GM18868 (cell line): ENCODE measurements at regions not wholly inside any gene's neighbourhood (a gene's known extent, or its start where the extent isn't known, plus 50 kb on each side); places are given as distances from the start of the nearest gene placed in this dataset.
"Not testable (repeated sequence)": the region's sequence is repeated elsewhere in the genome, so short reads cannot be mapped to it uniquely, and the experiment has no call there.

Experiments used
- ATAC-seq: cut with Tn5 transposase; IDR thresholded peaks from one replicate; pipeline ENCODE4 v1.9.1; 2021; ENCODE audit warnings: mild to moderate bottlenecking, moderate library complexity; ENCODE audit not compliant: unreplicated experiment

DNA sequence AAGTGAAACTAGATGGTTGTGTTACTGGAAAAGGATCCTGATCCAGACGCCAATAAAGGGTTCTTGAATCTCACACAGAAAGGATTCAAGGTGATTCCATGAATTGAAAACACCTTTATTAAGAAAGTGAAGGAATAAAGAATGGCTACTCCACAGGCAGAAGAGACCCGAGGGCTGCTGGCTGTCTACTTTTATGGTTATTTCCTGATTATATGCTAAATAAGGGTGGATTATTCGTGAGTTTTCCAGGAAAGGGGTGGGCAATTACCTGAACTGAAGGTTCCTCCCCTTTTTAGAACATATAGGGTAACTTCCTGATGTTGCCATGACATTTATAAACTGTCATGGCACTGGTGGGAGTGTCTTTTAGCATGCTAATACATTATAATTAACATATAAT, 50.9 kb upstream of the WARS2 start:
- no peak for ATAC-seq

DNA sequence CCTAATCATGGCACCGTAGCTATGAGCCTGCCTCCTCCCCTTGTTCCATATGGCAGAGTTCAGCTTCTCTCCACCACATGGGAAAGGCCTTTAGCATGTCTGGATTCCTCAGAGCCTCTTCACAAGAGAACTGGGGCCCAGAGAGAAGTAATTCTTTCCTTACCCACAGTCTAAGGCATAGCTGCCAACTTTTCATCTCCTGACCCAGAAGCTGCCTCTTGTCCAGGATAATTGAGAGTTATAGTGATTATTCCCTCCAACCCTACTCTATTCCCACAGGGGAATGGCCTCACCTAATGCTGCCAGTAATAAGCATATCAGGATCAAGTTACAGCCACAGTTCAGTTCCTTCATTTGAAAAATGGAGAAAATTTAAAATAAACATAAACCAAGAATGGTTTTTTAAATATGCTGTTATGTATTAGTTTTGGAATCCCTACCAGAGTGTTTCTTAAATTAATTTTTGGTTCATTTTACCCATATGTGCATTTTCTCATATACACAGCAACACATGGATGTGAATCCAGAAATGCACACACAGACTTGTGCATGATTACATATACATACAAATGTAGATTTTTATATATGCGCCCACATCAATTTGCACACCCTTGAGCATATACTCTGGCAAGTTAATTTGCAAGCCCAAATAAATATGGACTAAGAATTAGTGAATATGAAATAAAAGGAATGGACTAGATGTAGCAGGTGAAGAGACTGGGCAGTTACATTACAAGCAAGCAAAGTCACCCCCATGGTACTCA, 63.9 kb upstream of the WARS2 start:
- no peak for ATAC-seq

DNA sequence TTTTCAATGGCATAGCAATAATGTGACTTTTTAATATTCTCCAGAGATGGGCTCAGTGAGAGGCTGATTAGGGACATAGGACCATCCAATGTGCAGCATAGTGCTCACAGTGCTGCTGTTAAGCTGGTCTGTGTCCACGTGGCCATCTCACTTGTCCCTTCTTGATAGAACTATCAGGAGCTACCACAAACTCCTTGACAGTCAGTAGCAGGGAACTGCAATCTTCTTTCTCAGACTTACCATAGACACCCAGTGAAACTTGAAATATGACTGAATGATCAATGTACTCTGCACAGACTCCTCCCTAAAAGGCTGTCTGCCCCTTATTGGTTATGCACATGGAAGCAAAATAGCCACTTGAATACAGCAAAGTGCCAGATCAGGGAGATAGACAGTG, 64.5 kb upstream of the WARS2 start:
- ATAC-seq = no peak

DNA sequence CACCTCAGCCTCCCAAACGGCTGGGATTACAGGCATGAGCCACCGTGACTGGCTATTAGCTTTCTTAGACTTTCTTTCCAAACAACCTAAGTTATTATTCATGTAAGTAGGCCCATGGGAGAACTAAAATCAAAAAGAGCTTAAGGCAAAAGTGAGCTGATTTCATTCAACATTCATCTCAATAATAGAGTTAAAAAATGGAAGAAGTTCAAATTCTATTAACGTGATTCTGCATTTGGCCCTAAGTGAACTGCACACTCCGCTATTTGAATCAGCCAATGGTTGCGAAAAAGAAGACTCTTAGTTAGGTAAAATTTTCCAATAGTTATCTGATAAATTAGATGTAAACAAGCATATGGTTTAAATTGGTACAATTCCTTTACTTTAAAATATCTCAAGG, 68.6 kb upstream of the WARS2 start:
- no peak for ATAC-seq

DNA sequence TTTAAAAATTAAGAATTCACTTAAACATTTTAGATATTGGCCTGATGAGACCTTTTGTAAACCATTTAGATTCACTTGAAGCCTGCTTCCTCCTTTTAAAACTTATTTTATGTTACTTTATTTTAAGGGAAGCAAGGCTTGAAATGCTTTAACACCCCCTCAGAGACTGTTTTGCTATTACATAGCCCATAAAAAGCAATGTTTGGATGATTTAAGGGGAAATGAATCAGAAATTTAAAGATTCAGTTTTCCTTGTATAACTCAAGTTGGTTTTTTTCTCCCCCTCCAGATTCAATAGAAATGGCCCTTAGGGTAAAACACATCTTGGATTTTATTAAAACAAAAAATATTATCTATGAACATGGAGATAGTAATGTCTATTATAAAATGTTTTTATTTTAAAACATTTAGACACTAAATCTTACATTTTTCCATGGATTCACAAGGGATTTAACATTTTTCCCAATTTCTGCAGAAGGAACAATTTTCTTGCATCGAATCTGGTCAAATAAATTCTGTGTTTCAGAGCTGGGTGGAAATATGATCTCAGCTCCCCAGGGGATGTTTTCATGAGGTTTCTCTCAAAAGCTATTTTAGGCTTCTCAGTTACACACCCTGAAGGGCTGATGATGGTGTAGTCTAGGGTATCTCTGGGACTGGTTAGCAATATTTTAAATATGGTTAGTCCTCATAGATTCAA, 69.3 kb upstream of the WARS2 start:
- no peak for ATAC-seq

DNA sequence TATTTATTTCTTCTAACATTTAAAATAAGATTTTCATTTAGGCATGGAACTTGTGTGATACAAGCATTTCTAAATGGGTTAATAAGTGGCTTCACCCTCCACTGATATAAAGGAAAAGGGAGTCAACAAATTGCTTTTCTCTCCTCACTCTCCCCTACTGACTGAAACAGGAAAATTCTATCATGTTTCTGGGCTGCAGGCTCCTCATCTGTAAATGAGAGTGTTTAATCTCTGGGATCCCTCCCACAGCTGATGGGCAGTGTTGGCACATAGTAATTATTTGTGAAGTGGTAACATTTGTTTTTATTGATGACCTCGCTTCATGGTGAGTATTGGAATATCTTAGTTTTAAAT, 69.8 kb upstream of the WARS2 start:
- no peak for ATAC-seq

DNA sequence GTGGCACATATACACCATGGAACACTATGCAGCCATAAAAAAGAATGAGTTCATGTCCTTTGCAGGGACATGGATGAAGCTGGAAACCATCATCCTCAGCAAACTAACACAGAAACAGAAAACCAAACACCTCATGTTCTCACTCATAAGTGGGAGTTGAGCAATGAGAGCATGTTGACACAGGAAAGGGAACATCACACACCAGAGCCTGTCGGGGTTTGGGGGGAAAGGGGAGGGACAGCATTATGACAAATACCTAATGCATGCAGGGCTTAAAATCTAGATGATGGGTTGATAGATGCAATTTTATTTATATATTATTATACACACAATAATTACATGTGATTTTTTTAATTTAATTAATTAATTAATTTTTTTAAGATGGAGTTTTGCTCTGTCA, 72.8 kb upstream of the WARS2 start:
- ATAC-seq = not testable (repeated sequence)

DNA sequence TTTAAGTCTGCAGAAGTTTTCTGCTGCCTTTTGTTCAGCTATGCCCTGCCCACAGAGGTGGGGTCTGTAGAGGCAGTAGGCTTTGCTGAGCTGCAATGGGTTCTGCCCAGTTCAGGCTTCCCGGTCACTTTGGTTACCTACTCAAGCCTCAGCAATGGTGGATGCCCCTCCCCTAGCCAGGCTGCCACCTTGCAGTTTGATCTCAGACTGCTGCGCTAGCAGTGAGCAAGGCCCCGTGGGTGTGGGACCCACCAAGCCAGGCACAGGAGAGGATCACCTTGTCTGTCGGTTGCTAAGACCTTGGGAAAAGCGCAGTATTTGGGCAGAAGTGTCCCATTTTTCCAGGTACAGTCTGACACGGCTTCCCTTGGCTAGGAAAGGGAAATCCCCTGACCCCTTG, 74.5 kb upstream of the WARS2 start:
- not testable (repeated sequence) for ATAC-seq

DNA sequence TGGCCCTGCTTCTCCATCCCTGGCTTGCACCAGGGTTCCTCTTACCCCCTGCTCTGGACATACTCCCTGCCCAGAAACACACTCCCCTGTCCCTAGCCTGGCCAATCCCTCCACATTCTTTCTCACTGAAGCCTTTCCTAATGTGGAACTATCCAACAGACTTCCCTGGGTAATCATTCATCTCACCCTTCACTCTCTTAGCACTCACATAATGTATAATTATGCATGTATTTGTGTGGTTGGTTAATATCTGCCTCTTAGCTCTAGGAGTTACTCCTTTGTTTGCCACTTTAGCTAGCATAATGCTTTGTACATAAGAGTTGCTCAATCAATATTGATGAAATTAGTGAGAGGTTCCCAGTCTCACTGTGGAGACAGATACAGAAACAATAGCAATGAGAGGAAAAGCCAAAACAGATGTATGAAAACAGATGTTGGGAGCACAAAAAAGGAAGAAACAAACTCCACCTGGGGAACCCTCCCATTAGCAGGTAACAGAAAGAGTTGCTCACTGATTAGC, 76.9 kb upstream of the WARS2 start:
- no peak for ATAC-seq

DNA sequence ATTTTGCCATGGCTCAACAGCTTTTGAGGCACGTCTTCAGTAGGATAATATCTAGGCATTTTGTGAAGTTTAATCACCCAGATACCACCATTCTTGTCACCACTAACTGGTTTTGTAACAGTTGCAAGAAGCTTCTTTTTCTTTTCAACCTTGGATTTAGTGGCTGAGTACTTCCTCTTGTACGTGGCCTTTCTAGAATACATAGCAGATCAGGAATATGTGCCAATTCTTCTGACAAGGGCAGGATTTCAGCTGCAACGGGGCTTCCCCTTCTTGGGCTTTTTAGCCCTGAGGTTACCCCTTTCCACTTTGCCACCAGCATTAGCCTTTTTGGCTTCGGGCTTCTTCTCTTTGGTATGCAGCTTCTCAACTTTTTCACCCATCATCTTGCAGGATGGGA, 79.3 kb upstream of the WARS2 start:
- no peak for ATAC-seq

DNA sequence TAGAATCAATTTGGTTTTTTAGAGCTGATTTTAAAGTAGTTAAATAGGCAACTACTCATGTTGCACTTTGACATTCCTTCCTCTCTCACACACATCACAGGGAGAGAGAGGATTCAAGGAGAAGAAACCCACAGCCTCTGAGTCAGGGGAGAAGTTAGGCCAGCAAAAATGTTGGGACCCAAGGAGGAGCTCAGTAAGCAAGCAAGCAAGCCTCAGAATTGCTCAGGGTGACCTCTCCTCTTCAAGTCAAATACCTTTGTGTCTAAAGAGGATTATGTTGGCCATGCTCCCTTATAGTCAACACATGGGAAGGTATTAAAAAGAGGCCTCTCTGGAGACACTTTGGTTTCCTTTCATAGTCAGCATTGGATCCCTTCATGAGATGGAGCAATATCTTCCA, 80.5 kb upstream of the WARS2 start:
- ATAC-seq = no peak

DNA sequence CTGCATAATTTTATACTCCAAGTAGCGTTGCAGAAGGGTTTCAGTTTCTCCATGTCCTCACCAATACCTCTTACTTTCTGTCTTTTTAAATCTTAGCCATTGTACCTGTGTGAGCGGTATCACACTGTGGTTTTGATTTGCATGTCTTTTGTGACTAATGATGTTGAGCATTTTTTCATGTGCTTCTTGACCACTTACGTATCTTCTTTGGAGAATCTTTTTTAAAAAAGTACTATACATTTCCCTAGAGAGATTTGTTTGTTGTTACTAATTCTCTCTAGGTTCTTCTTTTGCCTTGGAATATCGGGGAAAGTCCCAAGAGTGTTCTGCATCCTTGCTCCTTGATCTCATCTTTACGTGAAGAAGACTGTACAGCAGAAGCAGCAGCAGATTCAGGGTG, 81.8 kb upstream of the WARS2 start:
- ATAC-seq = no peak

DNA sequence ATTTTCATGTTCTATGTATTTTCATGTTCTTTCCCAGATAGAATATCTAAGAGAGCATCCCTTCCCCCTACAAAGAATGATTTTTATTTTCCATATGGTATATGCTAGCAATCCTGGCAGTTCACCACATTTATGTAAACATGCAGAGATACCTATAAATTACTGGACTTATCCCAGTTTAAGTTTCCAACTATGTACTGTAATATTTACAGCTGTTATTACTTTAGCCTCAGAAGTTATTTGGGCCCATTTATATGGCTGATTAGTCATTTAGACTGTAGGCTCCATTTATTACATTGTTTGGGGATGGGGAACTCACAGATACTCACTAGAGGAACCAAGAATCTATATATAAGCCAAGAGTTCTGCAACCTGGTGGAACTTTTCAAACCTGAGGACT, 84.8 kb upstream of the WARS2 start:
- ATAC-seq = no peak

DNA sequence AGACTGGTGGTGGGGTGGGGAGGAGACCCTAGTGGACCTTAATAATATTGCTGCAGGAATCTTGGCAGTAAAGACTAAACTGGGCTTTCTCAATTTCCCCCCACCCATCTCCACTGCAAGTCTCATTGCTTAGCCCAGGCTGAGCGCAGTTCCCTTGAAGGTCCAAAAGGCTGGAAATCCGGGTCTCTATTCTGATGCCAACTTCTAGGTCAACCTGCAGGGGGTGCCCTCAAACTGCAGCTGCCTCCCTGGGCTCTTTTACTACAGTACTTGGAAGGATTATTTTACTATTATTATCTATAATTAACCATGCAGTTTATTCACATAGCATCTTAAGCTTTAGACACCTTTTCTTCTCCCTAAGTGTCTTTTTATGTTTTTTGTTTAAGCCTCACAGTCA, 85.4 kb upstream of the WARS2 start:
- ATAC-seq = no peak

DNA sequence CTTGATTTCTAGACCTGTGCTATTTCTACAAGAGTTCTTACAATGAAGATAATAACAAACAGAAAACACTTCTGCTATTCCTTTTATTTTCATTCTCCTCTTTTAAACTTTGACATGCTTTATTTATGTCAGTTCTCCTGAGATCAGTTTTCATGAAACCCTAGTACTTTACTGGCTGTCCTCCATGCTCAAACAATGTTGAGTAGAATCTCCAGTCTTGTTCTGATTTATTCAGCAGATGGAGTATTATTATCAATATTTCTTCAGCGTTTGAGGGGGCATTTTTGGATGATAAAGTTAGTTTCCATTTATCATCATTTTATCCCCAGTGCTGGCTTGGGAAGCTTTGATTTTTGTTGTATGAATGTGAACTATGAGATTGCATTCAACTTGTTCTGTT, 85.9 kb upstream of the WARS2 start:
- ATAC-seq = no peak

DNA sequence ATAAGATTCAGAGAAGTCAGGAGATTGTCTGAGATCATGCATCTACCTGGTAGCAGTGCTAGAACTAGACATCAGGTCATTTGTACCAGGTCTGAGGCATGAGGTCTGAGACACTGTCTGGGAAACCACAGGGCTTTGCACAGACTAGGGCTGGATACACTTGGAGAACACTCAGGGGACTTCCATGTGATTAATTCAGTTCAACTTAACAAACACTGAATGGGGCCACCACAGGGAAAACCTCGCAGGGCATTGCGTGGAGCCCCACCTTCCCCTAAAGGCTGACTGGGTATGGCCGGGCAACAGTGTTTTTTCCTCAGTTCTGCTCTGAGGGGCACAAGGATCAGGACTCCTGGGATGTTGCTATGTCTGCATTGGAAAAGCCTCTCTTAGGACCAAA, 86.5 kb upstream of the WARS2 start:
- ATAC-seq = peak; percentile 62

DNA sequence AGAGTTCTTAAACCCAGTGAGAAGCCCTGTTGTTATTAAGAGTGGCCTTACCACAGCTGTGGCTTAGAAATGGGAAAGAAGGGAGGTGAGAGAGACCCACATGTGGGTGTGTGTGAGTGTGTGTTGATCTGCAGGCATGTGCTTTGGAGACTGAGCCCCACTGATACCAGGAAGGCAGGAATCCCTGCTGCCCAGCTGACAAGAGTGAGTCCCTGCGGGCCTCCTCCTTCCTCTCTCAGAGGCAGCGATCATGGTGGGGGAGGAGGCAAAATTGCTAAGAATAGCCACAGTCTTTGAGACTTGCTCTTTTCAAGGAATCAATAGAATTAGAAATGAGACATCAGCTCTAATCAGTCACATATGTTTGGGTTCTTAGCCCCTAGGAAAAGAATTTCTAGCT, 87.0 kb upstream of the WARS2 start:
- ATAC-seq = no peak

DNA sequence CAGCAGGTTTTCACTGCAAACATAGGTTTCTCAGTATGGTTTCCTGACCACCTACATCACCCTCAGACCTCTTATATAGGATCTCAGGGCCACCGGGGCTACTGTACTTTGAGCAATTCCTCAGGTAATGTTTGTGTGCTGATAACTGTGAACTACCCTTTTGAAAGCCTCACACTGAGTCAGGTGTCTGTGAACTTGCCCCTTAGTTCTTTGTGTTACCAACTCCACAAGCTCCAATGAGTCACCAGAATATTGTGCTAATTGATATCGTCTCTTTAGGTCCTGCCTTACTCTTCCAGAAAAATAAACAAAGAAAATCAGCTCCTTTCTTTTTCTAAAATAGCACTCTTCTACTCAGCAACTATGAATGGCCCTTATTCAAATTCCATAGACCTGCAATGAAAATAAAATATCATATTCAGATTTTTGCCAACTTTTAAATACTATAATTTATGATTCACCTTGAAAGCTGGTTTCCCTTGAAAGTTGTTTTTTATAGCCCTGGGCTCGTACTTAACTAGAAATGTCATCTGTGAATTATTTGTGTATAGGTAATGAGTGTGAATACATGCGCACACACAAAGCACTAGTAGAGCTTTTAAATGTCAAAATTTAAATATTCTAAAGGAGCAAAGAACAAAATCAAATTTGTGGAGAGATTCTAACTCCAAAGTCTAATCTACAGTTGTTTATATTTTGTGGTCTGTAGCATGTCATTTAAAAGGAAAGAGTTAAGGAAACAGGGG, 88.1 kb upstream of the WARS2 start:
- ATAC-seq = no peak

DNA sequence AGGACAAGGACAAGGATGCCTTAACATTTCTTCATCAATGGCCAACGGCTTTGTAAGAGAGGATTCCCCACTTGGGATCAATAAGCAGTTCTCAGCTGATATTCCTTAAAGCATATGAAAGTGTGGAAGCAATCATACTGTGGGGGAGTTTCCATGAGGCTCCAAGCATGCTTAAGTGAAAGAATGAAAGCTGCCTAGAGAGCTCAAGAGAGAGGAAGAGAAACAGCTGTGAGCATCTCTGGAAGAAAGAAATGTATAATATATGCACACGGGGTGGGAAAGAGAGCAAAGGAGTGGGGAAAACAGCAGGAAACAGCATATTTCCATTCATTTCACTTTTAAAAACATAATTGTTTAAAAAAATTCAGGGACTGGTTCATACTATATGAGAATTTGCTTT, 94.7 kb upstream of the WARS2 start:
- ATAC-seq = no peak

DNA sequence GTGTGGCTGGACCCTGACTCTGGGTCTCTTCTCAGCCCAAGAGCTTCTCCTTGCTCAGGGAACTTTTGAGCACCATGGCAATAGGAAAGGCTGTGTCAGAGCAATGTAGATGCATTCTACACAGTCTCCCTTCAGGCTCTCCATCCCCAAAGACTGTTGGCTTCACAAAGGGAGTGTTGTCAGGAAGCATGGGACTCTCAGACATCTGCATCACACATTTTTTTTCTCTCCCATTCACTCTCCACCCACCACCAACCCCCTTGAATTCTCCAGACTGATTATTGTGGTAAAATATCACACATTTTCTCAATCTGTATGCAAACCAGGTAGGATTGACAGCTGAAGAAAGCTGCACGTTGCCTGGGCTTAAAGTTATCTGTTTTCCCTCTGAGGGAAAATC, 105.4 kb upstream of the WARS2 start:
- ATAC-seq = no peak

DNA sequence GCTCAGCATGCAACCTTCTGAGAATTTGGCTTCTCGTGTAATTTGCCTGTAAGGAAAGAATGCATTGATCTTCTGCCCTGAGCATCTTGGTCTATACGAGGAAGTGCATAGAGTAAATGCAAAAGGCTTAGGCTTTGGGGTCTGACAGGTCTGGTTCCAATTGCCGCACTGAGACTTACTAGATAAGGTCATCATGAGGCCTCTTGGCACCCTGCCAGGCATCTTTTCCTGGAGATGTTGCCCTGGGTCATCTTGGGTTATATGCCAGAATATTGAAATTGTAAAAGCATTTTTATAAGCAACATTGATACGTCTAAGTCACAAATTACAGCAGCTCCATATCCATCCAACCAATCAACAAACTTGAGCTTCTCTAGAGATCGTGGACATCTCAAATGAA, 108.8 kb upstream of the WARS2 start:
- no peak for ATAC-seq

DNA sequence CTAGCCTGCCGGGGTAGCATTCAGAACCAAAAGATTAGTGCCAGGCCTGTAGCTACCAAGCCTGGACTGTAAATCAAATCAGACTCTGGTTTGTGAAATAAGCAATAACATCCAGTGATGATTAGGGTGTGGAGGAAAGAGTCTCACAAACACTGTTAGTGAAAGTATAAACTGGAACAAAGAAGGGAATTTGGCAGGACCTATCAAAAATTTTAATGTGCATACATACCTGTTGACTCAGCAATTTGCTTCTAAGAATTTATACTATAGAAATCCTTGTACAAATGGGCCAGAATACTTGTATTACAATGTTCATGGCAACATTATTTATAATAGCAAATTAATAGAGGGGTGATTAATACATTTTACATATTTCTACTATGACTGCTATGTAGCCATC, 109.8 kb upstream of the WARS2 start:
- ATAC-seq = no peak
